B cell (primary cell): ENCODE measurements at regions not wholly inside any gene's neighbourhood (a gene's known extent, or its start where the extent isn't known, plus 50 kb on each side); places are given as distances from the start of the nearest gene placed in this dataset.

ENCODE experiments used
- ATAC-seq: fragments of 200-7000 bp; cut with Tn5 transposase; one replicate; pipeline ENCODE4 v1.10.0; 2021; ENCODE audit warnings: low read depth, mild to moderate bottlenecking, moderate number of reproducible peaks, moderate library complexity
- CTCF ChIA-PET: fragments of 350-600 bp; sonication (Branson Sonifier 250); formaldehyde crosslinking; loops from one replicate; lab custom pipeline; 2021; ENCODE audit warnings: antibody characterized with exemption, inconsistent platforms; lab: Charles Lee
- POLR2A ChIA-PET: fragments of 350-600 bp; sonication (Branson Sonifier 250); formaldehyde crosslinking; loops from one replicate; lab custom pipeline; 2021; ENCODE audit warnings: antibody characterized with exemption; lab: Charles Lee
- DNase-seq: peaks from one replicate; pipeline ENCODE4 v3.0.0; 2013
- H2AFZ ChIP-seq: 2 replicates; pipeline ENCODE4 v1.6.1; 2012; ENCODE audit warnings: mild to moderate bottlenecking, low read depth, low read length; ENCODE audit not compliant: insufficient read depth, poor library complexity, severe bottlenecking
- H3K27ac ChIP-seq, 2 donors: 1 replicate in 1 of 2; 2 replicates in 1 of 2; pipeline ENCODE4 v1.5.1; 2012 to 2013; ENCODE audit warnings: low read length in 2 of 2, mild to moderate bottlenecking in 2 of 2, moderate library complexity in 1 of 2
- H3K27me3 ChIP-seq, 4 experiments: fragments of 200-600 bp in 1 of 4; sonication (generic) in 1 of 4; replicated peaks in 1 of 4; 1 replicate in 2 of 4; 2 replicates in 2 of 4; pipeline versions ENCODE4 v1.6.1 to v1.7.0; 2013 to 2016; ENCODE audit warnings: low read length in 3 of 4, mild to moderate bottlenecking in 2 of 4, mixed read lengths in 1 of 4, moderate library complexity in 1 of 4; ENCODE audit not compliant: insufficient read depth in 4 of 4, control insufficient read depth in 3 of 4; ENCODE audit errors: control extremely low read depth in 1 of 4
- H3K36me3 ChIP-seq, 2 experiments: replicated peaks in 1 of 2; 1 replicate in 1 of 2; 2 replicates in 1 of 2; pipeline versions ENCODE4 v1.6.1 to v1.7.1; 2013; ENCODE audit warnings: low read length in 1 of 2; ENCODE audit not compliant: insufficient read depth in 2 of 2, control insufficient read depth in 1 of 2; ENCODE audit errors: control extremely low read depth in 1 of 2, extremely low read depth in 1 of 2
- H3K4me1 ChIP-seq, 2 donors: fragments of 200-600 bp in 1 of 2; sonication (generic) in 1 of 2; 1 replicate in 1 of 2; 2 replicates in 1 of 2; pipeline versions ENCODE4 v1.5.1 to v1.6.1; 2013 to 2017; ENCODE audit warnings: low read length in 2 of 2; ENCODE audit not compliant: control insufficient read depth in 2 of 2, insufficient read depth in 2 of 2
- H3K4me2 ChIP-seq: replicated peaks from 2 replicates; pipeline ENCODE3; 2012; ENCODE audit warnings: mild to moderate bottlenecking, low read depth, low read length; ENCODE audit not compliant: poor library complexity, severe bottlenecking
- H3K4me3 ChIP-seq, 5 experiments: fragments of 200-600 bp in 1 of 5; sonication (generic) in 1 of 5; 1 replicate in 3 of 5; 2 replicates in 2 of 5; pipeline versions ENCODE4 v1.5.1 to v1.7.0; 2011 to 2016; ENCODE audit warnings: low read length in 4 of 5, mild to moderate bottlenecking in 4 of 5, low read depth in 2 of 5, control low read depth in 1 of 5, moderate library complexity in 1 of 5; ENCODE audit not compliant: insufficient read depth in 1 of 5; ENCODE audit errors: control extremely low read depth in 1 of 5, extremely low read depth in 1 of 5
- H3K79me2 ChIP-seq: fragments of 200-600 bp; sonication (generic); one replicate; pipeline ENCODE4 v1.6.0; 2016; ENCODE audit warnings: low read length; ENCODE audit not compliant: control insufficient read depth, insufficient read depth
- H3K9ac ChIP-seq: fragments of 200-600 bp; sonication (generic); 2 replicates; pipeline ENCODE4 v1.6.1; 2017; ENCODE audit warnings: mild to moderate bottlenecking, low read length, moderate library complexity
- H3K9me3 ChIP-seq, 3 donors: one replicate each; pipeline versions ENCODE4 v1.6.1 to v1.7.1; 2013; ENCODE audit warnings: low read length in 2 of 3; ENCODE audit not compliant: control insufficient read depth in 2 of 3, insufficient read depth in 1 of 3; ENCODE audit errors: control extremely low read depth in 1 of 3
- H4K20me1 ChIP-seq: 2 replicates; pipeline ENCODE4 v1.6.0; 2012; ENCODE audit warnings: mild to moderate bottlenecking, low read length; ENCODE audit not compliant: insufficient read depth, control insufficient read depth, poor library complexity, severe bottlenecking
- H3K27ac Mint-ChIP-seq: one replicate; pipeline ENCODE4 v1.8.0; 2021; ENCODE audit warnings: mixed read lengths
- H3K27me3 Mint-ChIP-seq: one replicate; pipeline ENCODE4 v1.8.0; 2021; ENCODE audit warnings: mixed read lengths
- H3K4me1 Mint-ChIP-seq: one replicate; pipeline ENCODE4 v1.8.0; 2021; ENCODE audit warnings: mixed read lengths
- H3K4me3 Mint-ChIP-seq: one replicate; pipeline ENCODE4 v1.8.0; 2021; ENCODE audit warnings: mixed read lengths
- H3K9me3 Mint-ChIP-seq: one replicate; pipeline ENCODE4 v1.8.0; 2022; ENCODE audit warnings: mixed read lengths; ENCODE audit not compliant: insufficient read depth
- CTCF ChIP-seq: fragments of 200-600 bp; IDR thresholded peaks from one replicate; pipeline ENCODE4 v1.8.0; 2022; ENCODE audit warnings: antibody characterized with exemption, mild to moderate bottlenecking
- EZH2 ChIP-seq: IDR thresholded peaks from 2 replicates; pipeline ENCODE4 v1.6.1; 2012; ENCODE audit warnings: borderline replicate concordance, low read depth, mild to moderate bottlenecking, moderate library complexity, low read length; ENCODE audit not compliant: insufficient read depth, poor library complexity, severe bottlenecking
- WGBS: methylation state at CpG from one replicate; pipeline ENCODE4 v1.1.5; 2013; ENCODE audit warnings: missing lambda C conversion rate; ENCODE audit not compliant: insufficient coverage; 5-methylcytosine and 5-hydroxymethylcytosine counted together
- intact Hi-C: fragments of 100-400 bp; cut with micrococcal nuclease; formaldehyde crosslinking; loops from one replicate; pipeline ENCODE4 v1.10.0; 2022

DNA sequence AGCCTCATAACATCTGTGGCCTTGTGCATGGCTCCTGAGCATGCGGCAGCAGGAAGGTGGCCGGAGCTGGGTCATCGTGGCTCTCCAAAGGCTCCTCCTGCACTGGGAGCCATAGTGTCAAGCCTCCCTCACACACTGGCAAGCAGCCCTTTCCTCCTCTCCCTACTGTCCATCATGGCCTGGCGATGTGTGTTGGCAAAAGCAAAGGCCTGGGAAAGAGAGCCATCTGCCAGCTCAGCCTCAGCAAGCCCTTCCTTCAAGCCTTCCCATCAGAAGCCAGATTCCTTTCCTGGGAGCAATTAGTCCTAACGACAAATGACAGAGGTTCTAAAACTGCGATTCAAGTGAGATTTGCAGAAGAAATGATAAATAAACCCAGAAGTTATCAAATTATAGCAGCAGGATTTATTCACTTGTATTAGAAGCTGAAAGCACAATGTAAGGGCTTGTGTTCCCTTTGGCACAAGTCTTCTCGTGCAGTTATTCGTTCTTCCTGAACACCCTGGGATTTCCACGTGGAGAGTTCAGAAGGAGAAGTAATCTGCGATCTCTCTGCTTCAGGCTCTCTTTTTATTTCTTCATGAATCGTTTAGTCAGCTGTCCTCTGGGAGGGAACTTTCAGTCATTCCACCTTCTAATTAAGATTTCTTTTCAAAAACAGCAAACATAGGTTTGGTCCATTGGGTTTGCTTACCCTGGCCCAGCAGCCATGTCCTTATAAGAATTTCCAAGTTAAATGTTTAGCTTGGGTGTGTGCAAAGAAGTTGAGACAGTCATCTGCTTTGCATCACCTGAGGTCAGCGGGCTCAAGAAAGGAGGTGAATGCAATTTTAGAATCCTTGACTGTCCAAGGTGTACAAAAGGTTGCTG, 110.3 kb upstream of the TMC3 start:
- H3K4me1 ChIP-seq: no peaks in the 10 kb centered on the region
- H3K9me3 ChIP-seq: no peaks in the 10 kb centered on the region
- intact Hi-C loops: loop anchor here (5.0 to 10.0 kb wide), 3 partner anchors 453 to 658 kb away; no protein-coding TSS in a partner anchor
- CTCF ChIA-PET: interaction anchor here (1.0 to 1.5 kb wide), 3 partner anchors 9 to 456 kb away, joined by 3 read pairs; no protein-coding TSS in a partner anchor
- no peak overlapping the region for H3K4me2 ChIP-seq
- no peak overlapping the region for H3K27ac ChIP-seq
- H3K27me3 Mint-ChIP-seq: peaks cover 6% of the 10 kb centered on the region
- no peak overlapping the region for H3K9ac ChIP-seq
- H4K20me1 ChIP-seq: no peaks in the 10 kb centered on the region
- DNase-seq (no peak), ATAC-seq (no peak)
- H3K4me3 Mint-ChIP-seq: no peak overlapping the region
- 95% methylated on average over 10 of the region's 12 CpGs for WGBS
- TF ChIP-seq CTCF (no peak), EZH2 (no peak)
- H3K27me3 ChIP-seq: no peaks in the 10 kb centered on the region
- no peaks in the 10 kb centered on the region for H3K79me2 ChIP-seq
- no peak overlapping the region for H3K27ac Mint-ChIP-seq
- POLR2A ChIA-PET: no interaction called here
- no peaks in the 10 kb centered on the region for H3K36me3 ChIP-seq
- H3K4me1 Mint-ChIP-seq: peaks cover 7% of the 10 kb centered on the region
- H3K4me3 ChIP-seq: no peak overlapping the region
- no peaks in the 10 kb centered on the region for H3K9me3 Mint-ChIP-seq
- H2AFZ ChIP-seq: no peak overlapping the region

DNA sequence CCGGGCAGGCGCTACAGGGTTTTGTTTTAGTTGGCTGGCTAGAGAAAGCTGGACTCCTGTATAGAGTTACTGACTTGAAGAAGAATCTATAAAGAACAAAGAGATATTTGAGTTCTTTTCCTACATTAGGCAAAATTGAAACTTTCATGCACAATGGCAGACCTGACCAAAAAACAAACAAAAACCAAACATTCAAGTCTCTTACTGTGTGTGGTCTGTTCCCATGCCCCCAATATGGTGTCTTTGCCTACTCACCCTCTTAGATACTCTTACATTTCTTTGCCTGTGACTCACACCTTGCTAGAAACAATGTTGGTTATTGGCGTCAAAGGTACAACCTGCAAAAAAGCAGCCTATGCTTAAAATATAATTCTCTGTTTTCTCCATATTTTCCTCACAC, 109.5 kb upstream of the TMC3 start:
- Histone ChIP-seq H4K20me1 (no peaks in the 10 kb centered on the region), H3K27me3 (no peaks in the 10 kb centered on the region), H3K36me3 (no peaks in the 10 kb centered on the region), H2AFZ (no peak overlapping the region), H3K9me3 (no peaks in the 10 kb centered on the region), H3K79me2 (no peaks in the 10 kb centered on the region), H3K9ac (no peak overlapping the region), H3K4me2 (no peak overlapping the region), H3K4me1 (no peaks in the 10 kb centered on the region), H3K27ac (no peak overlapping the region), H3K4me3 (no peak overlapping the region)
- no peak for ATAC-seq
- H3K27ac Mint-ChIP-seq: no peak overlapping the region
- 100% methylated on average over 1 of the region's 3 CpGs for WGBS
- CTCF ChIA-PET: interaction anchor here (1.1 kb wide), 1 partner anchor 457 kb away, joined by 3 read pairs; no protein-coding TSS in a partner anchor
- no peak overlapping the region for H3K4me3 Mint-ChIP-seq
- TF ChIP-seq CTCF: no peak
- no peak for TF ChIP-seq EZH2
- POLR2A ChIA-PET: no interaction called here
- peaks cover 10% of the 10 kb centered on the region for H3K27me3 Mint-ChIP-seq
- intact Hi-C loops: loop anchor here (5.0 to 10.0 kb wide), 3 partner anchors 454 to 659 kb away; no protein-coding TSS in a partner anchor
- H3K4me1 Mint-ChIP-seq: peaks cover 7% of the 10 kb centered on the region
- DNase-seq: no peak
- H3K9me3 Mint-ChIP-seq: no peaks in the 10 kb centered on the region
